HCT116 (cell line): ENCODE measurements at regions not wholly inside any gene's neighbourhood (a gene's known extent, or its start where the extent isn't known, plus 50 kb on each side); places are given as distances from the start of the nearest gene placed in this dataset.

ENCODE experiments used
- ATAC-seq: fragments of 200-7000 bp; cut with Tn5 transposase; 2 replicates; pipeline ENCODE4 v1.9.1; 2020; ENCODE audit warnings: mild to moderate bottlenecking, moderate library complexity
- BruUV-seq: library from RNA; stranded (reverse); fragments of 400-500 nt; replicated peaks from 2 replicates; lab custom pipeline; 2021; lab: Mats Ljungman, UMichigan
- CTCF ChIA-PET: fragments of 300-600 bp; sonication (Branson Sonifier 250); formaldehyde crosslinking; loops from one replicate; lab custom pipeline; 2021; ENCODE audit warnings: antibody characterized with exemption; lab: Charles Lee
- POLR2A ChIA-PET: fragments of 300-600, 350-600 bp; sonication (Branson Sonifier 250); formaldehyde crosslinking; loops from one replicate; lab custom pipeline; 2021; ENCODE audit warnings: antibody characterized with exemption; lab: Charles Lee
- RAD21 ChIA-PET, 2 experiments: fragments of 300-600 bp; sonication (Branson Sonifier 250); formaldehyde crosslinking; loops; one replicate each; lab custom pipeline; 2023; ENCODE audit warnings: low total read pairs in 2 of 2; ENCODE audit not compliant: uncharacterized antibody in 2 of 2, unreplicated experiment in 2 of 2, low non-redundant PET in 1 of 2; lab: Charles Lee
- DNase-seq: peaks from one replicate; pipeline ENCODE4 v3.0.0-alpha.2; 2010; ENCODE audit warnings: low read depth, low spot score
- H2AFZ ChIP-seq: fragments of 200-600 bp; shearing (Covaris generic), sonication (generic); 2 replicates; pipeline ENCODE4 v1.6.1; 2017; ENCODE audit warnings: low read depth, mixed run types, mixed read lengths, antibody characterized with exemption, low read length; ENCODE audit not compliant: poor library complexity, severe bottlenecking
- H3K27ac ChIP-seq: 2 replicates; pipeline ENCODE4 v1.5.1; 2012; ENCODE audit warnings: low read depth, low read length
- H3K27me3 ChIP-seq: fragments of 200-600 bp; sonication (generic); 2 replicates; pipeline ENCODE4 v1.6.1; 2016; ENCODE audit warnings: mixed run types, low read length, mixed read lengths; ENCODE audit not compliant: insufficient read depth
- H3K36me3 ChIP-seq, 2 experiments: fragments of 200-500 bp in 1 of 2; fragments of 200-600 bp in 1 of 2; sonication (Bioruptor generic) in 1 of 2; sonication (generic) in 1 of 2; 2 replicates each; pipeline versions ENCODE4 v1.5.1 to v1.6.1; 2014 to 2016; ENCODE audit warnings: low read length in 2 of 2, inconsistent platforms in 1 of 2, mixed read lengths in 1 of 2, mixed run types in 1 of 2; ENCODE audit not compliant: insufficient read depth in 2 of 2, control insufficient read depth in 1 of 2
- H3K4me1 ChIP-seq, 2 experiments: fragments of 200-600 bp in 1 of 2; sonication (generic) in 1 of 2; 2 replicates each; pipeline versions ENCODE4 v1.5.1 to v1.6.1; 2012 to 2017; ENCODE audit warnings: low read length in 2 of 2, inconsistent platforms in 1 of 2, mild to moderate bottlenecking in 1 of 2, mixed read lengths in 1 of 2, mixed run types in 1 of 2, moderate library complexity in 1 of 2; ENCODE audit not compliant: insufficient read depth in 2 of 2, control insufficient read depth in 1 of 2
- H3K4me2 ChIP-seq: fragments of 200-600 bp; sonication (generic); 2 replicates; pipeline ENCODE4 v1.6.1; 2017; ENCODE audit warnings: mixed run types, low read length, mixed read lengths
- H3K4me3 ChIP-seq, 2 experiments: fragments of 200-600 bp in 1 of 2; sonication (generic) in 1 of 2; replicated peaks in 1 of 2; 2 replicates each; pipeline ENCODE4 v1.5.1; 2011 to 2016; ENCODE audit warnings: low read length in 2 of 2, control low read depth in 1 of 2, low read depth in 1 of 2, mild to moderate bottlenecking in 1 of 2, mixed read lengths in 1 of 2, mixed run types in 1 of 2
- H3K79me2 ChIP-seq: fragments of 200-600 bp; sonication (generic); 2 replicates; pipeline ENCODE4 v1.6.1; 2017; ENCODE audit warnings: mild to moderate bottlenecking, mixed run types, low read length, moderate library complexity, mixed read lengths; ENCODE audit not compliant: insufficient read depth
- H3K9ac ChIP-seq: fragments of 200-600 bp; sonication (generic); 2 replicates; pipeline ENCODE4 v1.6.1; 2016; ENCODE audit warnings: low read length, mixed read lengths
- H3K9me2 ChIP-seq: fragments of 200-600 bp; sonication (generic), shearing (Covaris generic); 2 replicates; pipeline ENCODE4 v1.6.1; 2017; ENCODE audit warnings: mixed run types, mild to moderate bottlenecking, moderate library complexity; ENCODE audit not compliant: insufficient read depth
- H3K9me3 ChIP-seq, 2 experiments: fragments of 200-500 bp in 1 of 2; fragments of 200-600 bp in 1 of 2; sonication (Bioruptor generic) in 1 of 2; sonication (generic) in 1 of 2; 2 replicates each; pipeline ENCODE4 v1.6.1; 2014 to 2017; ENCODE audit warnings: low read length in 2 of 2, mixed read lengths in 2 of 2, inconsistent platforms in 1 of 2, low read depth in 1 of 2, mild to moderate bottlenecking in 1 of 2, mixed run types in 1 of 2, moderate library complexity in 1 of 2; ENCODE audit not compliant: control insufficient read depth in 1 of 2, insufficient read depth in 1 of 2
- H4K20me1 ChIP-seq: fragments of 200-600 bp; sonication (generic), shearing (Covaris generic); 2 replicates; pipeline ENCODE4 v1.6.1; 2017; ENCODE audit warnings: mixed run types, mild to moderate bottlenecking, moderate library complexity; ENCODE audit not compliant: insufficient read depth
- CBX3 ChIP-seq: IDR thresholded peaks from 2 replicates; pipeline ENCODE4 v1.6.1; 2012; ENCODE audit warnings: low read depth
- CEBPB ChIP-seq: IDR thresholded peaks from 2 replicates; pipeline ENCODE4 v1.6.1; 2012; ENCODE audit warnings: low read depth
- CTCF ChIP-seq, 3 experiments: fragments of 200-600 bp in 1 of 3; sonication (generic) in 1 of 3; IDR thresholded peaks in 2 of 3; conservative IDR thresholded peaks in 1 of 3; 2 replicates each; pipeline ENCODE4 v1.5.1; 2012 to 2017; ENCODE audit warnings: low read depth in 2 of 3, low read length in 2 of 3, antibody characterized with exemption in 1 of 3, borderline replicate concordance in 1 of 3, control low read depth in 1 of 3, mild to moderate bottlenecking in 1 of 3, mixed read lengths in 1 of 3, mixed run types in 1 of 3, moderate library complexity in 1 of 3; ENCODE audit not compliant: insufficient read depth in 1 of 3
- EGR1 ChIP-seq: IDR thresholded peaks from 2 replicates; pipeline ENCODE4 v1.6.1; 2012; ENCODE audit warnings: low read depth
- ELF1 ChIP-seq: IDR thresholded peaks from 2 replicates; pipeline ENCODE4 v1.6.1; 2012; ENCODE audit warnings: low read depth, borderline replicate concordance
- FOSL1 ChIP-seq: IDR thresholded peaks from 2 replicates; pipeline ENCODE4 v1.6.1; 2012; ENCODE audit warnings: low read depth
- MAX ChIP-seq: IDR thresholded peaks from 2 replicates; pipeline ENCODE4 v1.6.1; 2012
- POLR2A ChIP-seq: IDR thresholded peaks from 2 replicates; pipeline ENCODE4 v1.7.0; 2011; ENCODE audit warnings: borderline replicate concordance; ENCODE audit not compliant: insufficient read depth, insufficient read length; ENCODE audit errors: extremely low read depth
- POLR2AphosphoS5 ChIP-seq: IDR thresholded peaks from 2 replicates; pipeline ENCODE4 v1.6.1; 2011; ENCODE audit warnings: mild to moderate bottlenecking, low read depth, low read length, moderate library complexity
- RAD21 ChIP-seq: IDR thresholded peaks from 2 replicates; pipeline ENCODE4 v1.6.1; 2012; ENCODE audit warnings: low read depth, mild to moderate bottlenecking
- REST ChIP-seq: IDR thresholded peaks from 2 replicates; pipeline ENCODE4 v1.6.1; 2012; ENCODE audit warnings: low read depth
- SIN3A ChIP-seq: IDR thresholded peaks from 2 replicates; pipeline ENCODE4 v1.6.1; 2012; ENCODE audit warnings: low read depth
- YY1 ChIP-seq: IDR thresholded peaks from 2 replicates; pipeline ENCODE4 v1.6.1; 2011; ENCODE audit warnings: low read length, low read depth, moderate library complexity, mild to moderate bottlenecking; ENCODE audit not compliant: insufficient replicate concordance; ENCODE audit errors: extremely low read depth
- ZBTB33 ChIP-seq: IDR thresholded peaks from 2 replicates; pipeline ENCODE4 v1.6.1; 2011; ENCODE audit warnings: mild to moderate bottlenecking, low read length, moderate library complexity; ENCODE audit not compliant: insufficient replicate concordance; ENCODE audit errors: extremely low read depth
- ZFX ChIP-seq: fragments of 450-650 bp; IDR thresholded peaks from 2 replicates; pipeline ENCODE4 v1.6.1; 2017
- ZNF274 ChIP-seq: fragments of 200-500 bp; sonication (Bioruptor generic); IDR thresholded peaks from 2 replicates; pipeline ENCODE4 v1.6.1; 2014; ENCODE audit warnings: mild to moderate bottlenecking, low read depth, low read length, inconsistent platforms
- intact Hi-C: fragments of 100-400 bp; cut with micrococcal nuclease; formaldehyde crosslinking; loops from 2 replicates; pipeline ENCODE4 v1.10.0; 2022

- no peak for TF ChIP-seq CTCF (IDR thresholded peaks at IDR 0.05 in 2 of 3, conservative IDR thresholded peaks at IDR 0.05 in 1 of 3; ENCODE audit: borderline replicate concordance in 1 of 3, insufficient read depth in 1 of 3, low read depth in 2 of 3, low read length in 2 of 3)
- no peak for TF ChIP-seq ELF1
- TF ChIP-seq, all 23 proteins: peak for 0
Observed at GRCh38 chr4:27620886-27621285, 760.2 kb downstream of the STIM2 start (continued).

GRCh38 chr4:27624749-27625148, 764.1 kb downstream of the STIM2 start:
- no peak for TF ChIP-seq ZNF274
- TF ChIP-seq FOSL1 = no peak
- TF ChIP-seq RAD21 = no peak
- no peak for TF ChIP-seq ZFX
- no peak for TF ChIP-seq YY1
- TF ChIP-seq POLR2A = no peak
- TF ChIP-seq ZBTB33 = no peak
- no peak for TF ChIP-seq ELF1
- TF ChIP-seq MAX = no peak
- no peak for TF ChIP-seq CEBPB
- no peak for TF ChIP-seq REST
- TF ChIP-seq EGR1 = no peak
- no peak for TF ChIP-seq CBX3
- TF ChIP-seq POLR2AphosphoS5 = no peak
- TF ChIP-seq SIN3A = no peak
- H3K27me3 ChIP-seq = no peaks in the 10 kb centered on the region
- ChIA-PET POLR2A (no interaction called here), RAD21 (no interaction called here), CTCF (no interaction called here)
- no peak overlapping the region for H3K4me3 ChIP-seq
- H3K9me3 ChIP-seq = no peaks in the 10 kb centered on the region
- no peak overlapping the region for H3K4me2 ChIP-seq
- no peaks in the 10 kb centered on the region for H3K79me2 ChIP-seq
- ATAC-seq = no peak
- H2AFZ ChIP-seq = no peak overlapping the region
- H4K20me1 ChIP-seq = no peaks in the 10 kb centered on the region
- no peak overlapping the region for H3K27ac ChIP-seq
- no peak overlapping the region for H3K9ac ChIP-seq
- BruUV-seq = no TSS peak
- no peaks in the 10 kb centered on the region for H3K36me3 ChIP-seq
- intact Hi-C loops = no loop called here
- DNase-seq = no peak
- no peaks in the 10 kb centered on the region for H3K9me2 ChIP-seq
- H3K4me1 ChIP-seq = no peaks in the 10 kb centered on the region
